ENCODE measurements at regions not wholly inside any gene's neighbourhood (a gene's known extent, or its start where the extent isn't known, plus 50 kb on each side); places are given as distances from the start of the nearest gene placed in this dataset.
"Not testable (repeated sequence)": the region's sequence is repeated elsewhere in the genome, so short reads cannot be mapped to it uniquely, and the experiment has no call there.

GRCh38 chr7:3117488-3118231 lies 74.0 kb upstream of the CARD11 start:
- BruUV-seq (replicated peaks) = no TSS peak
- H3K4me1 Mint-ChIP-seq (ENCODE audit: low read depth, unreplicated experiment) = no peaks in the 10 kb centered on the region
- no peaks in the 10 kb centered on the region for H3K36me3 Mint-ChIP-seq (ENCODE audit: insufficient read depth, unreplicated experiment)
- H3K27ac Mint-ChIP-seq (ENCODE audit: unreplicated experiment) = no peak overlapping the region
- Histone ChIP-seq H3K4me1 (no peaks in the 10 kb centered on the region), H3K9me3 (no peaks in the 10 kb centered on the region), H3K4me3 (ENCODE audit: low read depth, low read length) (no peak overlapping the region), H3K27me3 (replicated peaks; ENCODE audit: control insufficient read depth, insufficient read depth, low read length) (no peaks in the 10 kb centered on the region), H3K36me3 (ENCODE audit: control insufficient read depth, insufficient read depth, low read length) (no peaks in the 10 kb centered on the region)
- ChIA-PET CTCF (no interaction called here), POLR2A (no interaction called here)
- intact Hi-C loops (cut with micrococcal nuclease; ENCODE audit: unreplicated experiment) = no loop called here
- peaks cover 26% of the 10 kb centered on the region for H3K9me3 Mint-ChIP-seq (ENCODE audit: unreplicated experiment)
- DNase-seq = no peak
- no peak overlapping the region for H3K4me3 Mint-ChIP-seq (ENCODE audit: unreplicated experiment)
- H3K27me3 Mint-ChIP-seq (ENCODE audit: insufficient read depth, unreplicated experiment) = peaks cover 3% of the 10 kb centered on the region
- TF ChIP-seq CTCF (IDR thresholded peaks at IDR 0.05; ENCODE audit: insufficient read depth in 1 of 2, low read depth in 1 of 2, low read length in 1 of 2, severe bottlenecking in 1 of 2, unreplicated experiment in 1 of 2) = no peak

- BruUV-seq (replicated peaks); H3K27me3 ChIP-seq (replicated peaks; ENCODE audit: control insufficient read depth, insufficient read depth, low read length); H3K4me1 ChIP-seq; H3K4me1 Mint-ChIP-seq (ENCODE audit: low read depth, unreplicated experiment); H3K4me3 Mint-ChIP-seq (ENCODE audit: unreplicated experiment); H3K36me3 Mint-ChIP-seq (ENCODE audit: insufficient read depth, unreplicated experiment); H3K9me3 ChIP-seq; POLR2A ChIA-PET; H3K36me3 ChIP-seq (ENCODE audit: control insufficient read depth, insufficient read depth, low read length); H3K4me3 ChIP-seq (ENCODE audit: low read depth, low read length); CTCF ChIA-PET; intact Hi-C loops (cut with micrococcal nuclease; ENCODE audit: unreplicated experiment); H3K27ac Mint-ChIP-seq (ENCODE audit: unreplicated experiment); H3K27me3 Mint-ChIP-seq (ENCODE audit: insufficient read depth, unreplicated experiment); DNase-seq: not testable (repeated sequence)
- H3K9me3 Mint-ChIP-seq (ENCODE audit: unreplicated experiment) = peaks cover 20% of the 10 kb centered on the region
Observed at GRCh38 chr7:3119352-3119927, 75.8 kb upstream of the CARD11 start.

- DNase-seq = no peak
- intact Hi-C loops (cut with micrococcal nuclease; ENCODE audit: unreplicated experiment) = no loop called here
- Mint-ChIP-seq H3K27ac (ENCODE audit: unreplicated experiment) (no peak overlapping the region), H3K9me3 (ENCODE audit: unreplicated experiment) (peaks cover 20% of the 10 kb centered on the region), H3K4me3 (ENCODE audit: unreplicated experiment) (no peak overlapping the region), H3K36me3 (ENCODE audit: insufficient read depth, unreplicated experiment) (no peaks in the 10 kb centered on the region), H3K27me3 (ENCODE audit: insufficient read depth, unreplicated experiment) (peaks cover 6% of the 10 kb centered on the region), H3K4me1 (ENCODE audit: low read depth, unreplicated experiment) (no peaks in the 10 kb centered on the region)
- ChIA-PET CTCF (no interaction called here), POLR2A (no interaction called here)
- Histone ChIP-seq H3K4me1 (no peaks in the 10 kb centered on the region), H3K36me3 (ENCODE audit: control insufficient read depth, insufficient read depth, low read length) (no peaks in the 10 kb centered on the region), H3K4me3 (ENCODE audit: low read depth, low read length) (no peak overlapping the region), H3K9me3 (no peaks in the 10 kb centered on the region), H3K27me3 (replicated peaks; ENCODE audit: control insufficient read depth, insufficient read depth, low read length) (no peaks in the 10 kb centered on the region)
- no TSS peak for BruUV-seq (replicated peaks)
- no peak for TF ChIP-seq CTCF (IDR thresholded peaks at IDR 0.05; ENCODE audit: insufficient read depth in 1 of 2, low read depth in 1 of 2, low read length in 1 of 2, severe bottlenecking in 1 of 2, unreplicated experiment in 1 of 2)
Observed at GRCh38 chr7:3119963-3120362, 76.3 kb upstream of the CARD11 start.
